Midbrain (tissue), 1 donor: ENCODE measurements at regions not wholly inside any gene's neighbourhood (a gene's known extent, or its start where the extent isn't known, plus 50 kb on each side); places are given as distances from the start of the nearest gene placed in this dataset.
"Not testable (repeated sequence)": the region's sequence is repeated elsewhere in the genome, so short reads cannot be mapped to it uniquely, and the experiment has no call there.

Experiments used
- DNase-seq: peaks from one replicate; lab custom pipeline; 2025; lab: John Stamatoyannopoulos, UW

DNA sequence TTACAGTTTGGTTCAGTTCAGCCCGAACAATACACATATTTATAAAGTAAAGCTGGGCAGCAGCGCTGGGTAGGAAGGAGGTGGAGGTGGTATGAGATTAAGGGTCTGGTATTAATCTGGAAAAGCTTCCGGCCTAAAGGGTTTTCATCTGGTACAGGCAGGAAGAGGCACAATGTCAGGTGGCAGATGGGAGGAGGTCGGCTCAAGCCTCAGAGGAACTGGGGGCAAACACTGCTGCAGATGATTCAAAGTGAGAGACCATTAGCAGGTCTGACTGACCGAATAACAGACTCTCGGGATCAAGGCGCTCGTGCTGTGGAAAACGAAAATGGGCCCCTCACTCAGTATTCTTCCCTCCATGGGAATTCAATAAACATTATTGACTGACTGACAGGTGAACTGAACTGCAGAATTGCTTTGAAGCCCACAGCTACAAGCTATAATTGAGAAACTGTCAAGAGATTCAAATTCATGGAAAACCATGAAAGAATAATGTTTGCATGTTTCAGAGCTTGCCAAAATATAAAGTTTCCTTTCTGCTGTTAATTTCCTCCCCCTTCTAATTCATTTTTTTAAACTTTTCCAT, 75.3 kb downstream of the TMEM167A start:
- DNase-seq = no peak

GRCh38 chr5:83000922-83001321, 76.3 kb downstream of the TMEM167A start:
- no peak for DNase-seq

- no peak for DNase-seq
Measured at GRCh38 chr5:83000428-83000827, 76.8 kb downstream of the TMEM167A start.

GRCh38 chr5:82993416-82993815, 83.8 kb downstream of the TMEM167A start:
- no peak for DNase-seq

DNA sequence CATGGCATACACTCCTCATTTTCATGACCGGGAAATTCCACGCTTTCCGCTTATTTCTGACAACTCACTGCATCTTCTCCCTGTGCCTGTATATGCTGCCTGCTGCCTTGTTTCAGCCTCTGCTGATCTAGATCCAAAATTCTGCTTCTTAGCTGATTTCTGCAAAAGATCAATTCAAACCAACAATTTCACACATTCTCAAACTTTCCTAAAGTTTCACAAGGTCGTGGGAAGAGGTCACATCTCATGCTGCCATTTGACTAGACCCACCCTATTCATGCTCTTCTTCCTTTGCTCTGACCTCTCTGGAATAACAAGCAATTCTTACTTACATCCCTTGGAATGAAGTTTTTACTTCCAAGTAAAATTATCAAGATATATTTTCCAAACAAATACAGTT, 84.5 kb downstream of the TMEM167A start:
- DNase-seq = no peak

DNA sequence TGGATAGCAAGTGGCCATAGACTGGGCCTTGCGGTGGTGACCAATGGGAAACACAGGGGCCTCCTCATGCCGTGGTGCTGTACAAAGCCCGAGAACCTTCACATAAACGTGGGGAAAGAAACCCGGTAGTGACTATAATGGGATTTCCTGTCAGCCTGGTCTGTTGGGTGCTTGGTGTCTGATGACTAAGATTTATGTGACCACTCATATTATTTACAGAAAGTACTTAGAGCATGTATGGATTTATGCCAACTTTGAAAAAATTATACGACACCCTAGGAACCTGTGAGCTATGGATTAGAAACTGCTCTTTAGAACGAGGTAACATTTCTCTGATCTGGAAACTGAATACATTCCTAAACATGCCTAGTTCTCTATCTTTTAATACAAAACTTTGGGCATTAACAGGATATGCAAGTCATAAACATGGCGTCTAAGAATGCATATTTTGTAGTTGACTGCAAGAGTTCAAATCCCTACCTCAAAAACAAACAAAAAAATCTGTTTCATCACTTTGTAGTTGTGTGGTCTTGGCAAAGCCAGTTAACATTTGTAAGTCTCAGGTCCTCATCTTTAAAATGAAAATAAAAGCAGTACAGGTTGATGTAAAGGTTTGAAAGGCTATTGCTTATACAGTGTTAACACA, 85.4 kb downstream of the TMEM167A start:
- no peak for DNase-seq

DNA sequence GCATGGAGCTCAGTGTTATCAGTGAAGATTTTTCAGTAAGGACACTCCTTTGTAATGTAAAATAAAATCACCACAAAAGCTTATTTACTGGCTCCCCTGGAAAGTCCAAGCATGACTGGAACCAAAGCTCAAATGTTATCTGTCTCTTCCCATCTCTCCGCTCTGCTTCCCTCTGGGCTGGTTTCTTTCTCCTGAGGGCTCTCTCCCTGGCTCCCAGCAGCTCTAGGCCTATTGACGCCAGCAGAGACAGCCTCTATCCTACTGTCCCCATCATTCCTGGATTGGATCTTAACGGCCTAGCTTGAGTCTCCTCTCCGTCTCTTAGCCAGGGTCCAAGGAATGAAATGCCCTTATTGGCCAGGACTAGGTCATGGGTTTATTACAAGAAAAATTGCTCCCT, 86.1 kb downstream of the TMEM167A start:
- no peak for DNase-seq

GRCh38 chr5:82987188-82987587, 90.0 kb downstream of the TMEM167A start:
- DNase-seq = no peak

GRCh38 chr5:82986404-82986803, 90.8 kb downstream of the TMEM167A start:
- no peak for DNase-seq

DNA sequence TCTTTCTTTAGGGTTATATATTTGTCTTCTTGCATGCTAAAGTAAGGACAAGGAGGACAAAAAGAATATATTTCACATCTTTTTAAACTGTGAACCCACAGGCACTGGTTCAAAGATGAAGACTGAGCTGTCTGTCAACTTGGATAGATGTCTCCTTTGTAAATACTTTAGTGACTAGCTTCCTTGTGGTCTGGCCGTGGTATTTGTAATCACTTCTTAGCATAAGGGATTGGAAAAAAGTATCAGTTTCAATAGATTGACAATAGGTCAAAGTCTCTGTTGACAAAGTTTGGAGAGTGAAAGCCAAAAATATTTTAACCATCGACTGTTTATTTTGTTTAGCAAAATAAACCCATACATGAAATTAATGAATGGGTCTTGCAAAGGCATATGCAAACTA, 91.4 kb downstream of the TMEM167A start:
- DNase-seq = no peak

- DNase-seq = no peak
Measured at GRCh38 chr5:82984786-82985735, 92.1 kb downstream of the TMEM167A start.

GRCh38 chr5:82982846-82983245, 94.3 kb downstream of the TMEM167A start:
- no peak for DNase-seq

- DNase-seq = not testable (repeated sequence)
Measured at GRCh38 chr5:82976887-82977286, 100.3 kb downstream of the TMEM167A start.

- DNase-seq = no peak
Measured at GRCh38 chr5:82975812-82976211, 101.4 kb downstream of the TMEM167A start.

DNA sequence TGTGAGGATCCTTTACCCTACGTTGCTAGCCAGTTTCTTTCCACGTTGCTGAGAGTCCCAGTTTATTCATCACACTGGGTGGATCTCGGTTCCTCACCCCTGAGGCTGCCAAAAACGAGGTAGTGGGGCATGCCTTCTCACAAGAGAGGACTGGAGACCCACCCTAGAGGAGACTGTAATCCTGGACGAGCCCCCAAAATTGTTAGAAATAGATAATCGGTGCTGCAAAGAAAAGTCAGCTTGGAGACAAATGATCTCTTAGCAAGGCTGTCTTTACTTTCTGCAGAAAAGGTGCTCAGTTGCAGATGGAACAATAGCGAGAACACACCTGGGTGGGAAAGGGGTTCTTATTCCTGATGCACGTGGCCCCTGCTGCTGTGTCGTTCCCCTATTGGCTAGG, 101.8 kb downstream of the TMEM167A start:
- DNase-seq = no peak

DNA sequence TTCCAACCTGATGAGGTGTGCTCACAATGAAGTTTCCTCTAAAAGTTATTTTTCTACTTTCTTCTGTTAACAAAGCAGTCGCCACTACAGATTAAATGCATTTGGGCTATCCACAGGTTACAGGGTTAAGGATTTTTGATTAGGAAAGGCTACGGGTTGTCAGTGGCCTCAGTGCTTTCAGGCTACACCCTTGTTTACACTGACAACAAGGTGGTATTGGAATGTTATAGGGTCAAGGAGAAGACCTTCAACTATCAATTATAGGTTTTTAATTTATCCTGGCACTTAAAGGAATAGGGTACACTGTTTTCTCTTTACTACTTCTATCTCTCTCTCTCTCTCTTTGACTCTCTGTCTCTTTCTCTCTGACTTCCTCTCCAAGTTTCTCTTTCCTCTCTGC, 102.8 kb downstream of the TMEM167A start:
- DNase-seq = not testable (repeated sequence)

DNA sequence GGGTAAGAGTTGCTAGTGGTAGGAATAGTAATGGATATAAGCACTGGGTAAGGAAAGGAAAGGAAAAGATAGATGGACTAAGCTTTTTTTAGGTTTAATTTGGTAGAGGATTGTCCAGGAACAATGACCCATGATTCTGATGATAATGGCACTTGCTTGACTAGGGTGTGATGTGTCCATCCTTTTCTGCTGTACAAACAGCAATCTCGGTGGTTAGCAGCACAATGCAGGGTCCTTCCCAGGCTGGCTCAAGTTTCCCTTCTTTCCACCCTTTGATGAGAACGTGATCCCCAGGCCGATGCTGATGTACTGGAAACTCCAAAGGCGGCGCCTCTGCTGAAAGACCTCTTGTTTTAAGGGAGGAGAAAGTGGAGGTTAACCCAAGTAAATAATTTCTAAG, 105.3 kb downstream of the TMEM167A start:
- DNase-seq = no peak

DNA sequence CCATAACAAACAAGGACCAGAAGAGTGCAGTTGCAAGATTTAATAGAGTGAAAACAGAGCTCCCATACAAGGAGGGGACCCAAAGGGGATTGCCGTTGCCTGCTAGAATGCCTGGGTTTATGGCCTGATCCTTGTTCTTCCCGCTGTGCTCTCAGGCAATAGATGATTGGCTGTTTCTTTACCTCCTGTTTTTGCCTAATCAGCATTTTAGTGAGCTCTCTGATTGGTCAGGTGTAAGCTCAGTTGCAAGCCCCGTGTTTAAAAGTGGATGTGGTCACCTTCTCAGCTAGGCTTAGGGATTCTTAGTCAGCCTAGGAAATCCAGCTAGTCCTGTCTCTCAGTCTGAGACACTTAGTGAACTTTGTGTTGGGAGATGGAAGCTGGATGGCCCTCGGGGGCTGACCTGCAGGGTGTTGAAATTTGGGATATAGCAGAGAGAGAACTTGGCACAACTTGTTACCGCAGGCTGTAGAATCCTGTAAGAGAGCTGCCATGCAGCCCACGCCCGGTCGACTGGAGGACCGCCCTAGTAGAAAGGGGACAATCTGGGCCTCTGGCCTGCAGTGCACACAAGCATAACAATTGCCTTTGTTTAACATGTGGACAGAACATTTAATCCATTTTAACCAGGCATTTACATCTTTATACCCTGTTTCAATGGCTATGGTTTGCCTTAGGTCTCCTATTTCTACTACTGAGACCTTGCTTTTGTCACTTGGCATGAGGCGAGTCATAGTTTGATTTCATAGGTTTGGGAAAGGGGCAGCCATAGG, 106.0 kb downstream of the TMEM167A start:
- not testable (repeated sequence) for DNase-seq

DNA sequence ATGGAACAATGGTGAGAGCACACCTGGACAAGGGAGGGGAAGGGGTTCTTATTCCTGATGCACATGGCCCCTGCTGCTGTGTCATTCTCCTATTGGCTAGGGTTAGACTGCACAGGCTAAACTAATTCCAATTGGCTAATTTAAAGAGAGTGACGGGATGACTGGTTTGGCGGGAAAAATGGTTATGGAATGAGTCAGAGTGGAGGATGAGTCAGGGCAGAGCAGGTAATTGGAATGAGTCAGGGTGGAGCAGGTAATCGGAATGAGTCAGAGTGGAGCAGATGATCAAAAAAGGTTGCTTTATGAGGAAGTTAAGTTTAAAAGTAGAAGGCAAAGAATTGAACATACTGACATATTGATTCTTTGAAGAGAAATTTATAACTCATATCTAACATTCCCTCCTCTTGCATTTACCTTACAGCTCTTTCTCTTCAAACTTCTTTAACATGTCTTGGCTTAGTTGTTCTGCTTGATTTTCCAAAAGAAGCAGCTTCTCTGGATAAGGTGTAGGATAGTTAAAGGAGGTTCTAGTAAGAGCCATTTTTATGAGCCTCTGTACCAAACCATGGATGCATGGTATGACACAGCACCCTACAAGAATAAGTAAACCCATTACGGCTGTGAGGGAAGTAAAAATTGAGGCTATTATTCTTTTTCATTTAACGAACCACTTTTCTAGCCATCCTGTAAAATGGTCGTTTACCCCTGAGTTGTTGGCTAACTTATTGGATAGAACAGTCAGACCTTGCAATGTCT, 107.8 kb downstream of the TMEM167A start:
- not testable (repeated sequence) for DNase-seq

DNA sequence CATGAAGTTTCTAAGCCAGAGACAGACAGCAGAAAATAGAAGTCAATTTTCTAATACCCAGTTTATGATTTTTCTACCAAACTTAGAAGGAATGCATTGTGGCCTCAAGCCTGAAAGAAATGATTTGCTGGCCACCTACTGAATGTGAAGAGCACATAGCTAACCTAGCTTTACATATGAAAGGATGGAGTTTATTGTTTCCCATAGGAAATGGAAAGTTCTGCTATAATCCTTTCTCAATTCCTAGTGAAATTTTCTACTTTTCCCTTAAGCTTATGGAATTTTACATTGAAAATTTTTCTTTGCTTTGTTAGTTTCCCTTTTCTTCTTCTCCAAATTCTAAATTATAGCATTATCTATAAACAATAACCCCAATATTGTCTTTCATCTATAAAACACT, 110.1 kb downstream of the TMEM167A start:
- DNase-seq = no peak

- no peak for DNase-seq
Measured at GRCh38 chr5:82959466-82959865, 117.7 kb downstream of the TMEM167A start.
